ENCODE measurements at regions not wholly inside any gene's neighbourhood (a gene's known extent, or its start where the extent isn't known, plus 50 kb on each side); places are given as distances from the start of the nearest gene placed in this dataset.

GRCh38 chr5:2696156-2696807, 55.2 kb downstream of the IRX2 start:
- no peak for DNase-seq

- no peak for DNase-seq
Measured at GRCh38 chr5:2695200-2695891, 56.1 kb downstream of the IRX2 start.

GRCh38 chr5:2691530-2691929, 59.9 kb downstream of the IRX2 start:
- no peak for DNase-seq

GRCh38 chr5:2690293-2690692, 61.2 kb downstream of the IRX2 start:
- DNase-seq, result no peak

GRCh38 chr5:2688586-2688985, 62.9 kb downstream of the IRX2 start:
- DNase-seq, result no peak

- DNase-seq, result no peak
Measured at GRCh38 chr5:2687746-2688145, 63.7 kb downstream of the IRX2 start.

GRCh38 chr5:2686321-2687124, 65.0 kb downstream of the IRX2 start:
- DNase-seq, result no peak

GRCh38 chr5:2685651-2686272, 65.7 kb downstream of the IRX2 start:
- no peak for DNase-seq

- DNase-seq, result no peak
Measured at GRCh38 chr5:2684606-2685005, 66.9 kb downstream of the IRX2 start.

- DNase-seq, result no peak
Measured at GRCh38 chr5:2683720-2684119, 67.8 kb downstream of the IRX2 start.

GRCh38 chr5:2681476-2681875, 70.0 kb downstream of the IRX2 start:
- no peak for DNase-seq

GRCh38 chr5:2680979-2681378, 70.5 kb downstream of the IRX2 start:
- DNase-seq, result no peak

- no peak for DNase-seq
Measured at GRCh38 chr5:2677689-2678088, 73.8 kb downstream of the IRX2 start.

GRCh38 chr5:2675548-2675947, 75.9 kb downstream of the IRX2 start:
- DNase-seq, result no peak

GRCh38 chr5:2674456-2674855, 77.0 kb downstream of the IRX2 start:
- no peak for DNase-seq

- no peak for DNase-seq
Measured at GRCh38 chr5:2670940-2671339, 80.5 kb downstream of the IRX2 start.

GRCh38 chr5:2669913-2670312, 81.6 kb downstream of the IRX2 start:
- DNase-seq, result no peak

GRCh38 chr5:2669259-2669658, 82.2 kb downstream of the IRX2 start:
- DNase-seq, result no peak

- no peak for DNase-seq
Measured at GRCh38 chr5:2666081-2666480, 85.4 kb downstream of the IRX2 start.

GRCh38 chr5:2663489-2663888, 88.0 kb downstream of the IRX2 start:
- no peak for DNase-seq

GRCh38 chr5:2660315-2660714, 91.2 kb downstream of the IRX2 start:
- DNase-seq, result no peak

GRCh38 chr5:2658881-2659470, 92.5 kb downstream of the IRX2 start:
- DNase-seq, result no peak

GRCh38 chr5:2658447-2658846, 93.0 kb downstream of the IRX2 start:
- no peak for DNase-seq
